ENCODE measurements at regions not wholly inside any gene's neighbourhood (a gene's known extent, or its start where the extent isn't known, plus 50 kb on each side); places are given as distances from the start of the nearest gene placed in this dataset.
A peak's percentile ranks its signal among the peaks of the same experiment; 100 is the strongest.
"Not testable (repeated sequence)": the region's sequence is repeated elsewhere in the genome, so short reads cannot be mapped to it uniquely, and the experiment has no call there.

GRCh38 chr3:112755845-112756613 lies 90.6 kb downstream of the CD200R1L start:
- Mint-ChIP-seq H3K36me3 (ENCODE audit: low read depth) (peaks cover 4% of the 10 kb centered on the region), H3K27me3 (ENCODE audit: low read depth) (no peaks in the 10 kb centered on the region), H3K27ac (no peak overlapping the region), H3K4me1 (peaks cover 7% of the 10 kb centered on the region), H3K4me3 (no peak overlapping the region), H3K9me3 (peaks cover 15% of the 10 kb centered on the region)
- no peak for TF ChIP-seq CTCF (IDR thresholded peaks at IDR 0.05; ENCODE audit: unreplicated experiment in 3 of 3)

GRCh38 chr3:112755046-112755445 lies 91.6 kb downstream of the CD200R1L start:
- H3K9me3 Mint-ChIP-seq: peaks cover 18% of the 10 kb centered on the region
- not testable (repeated sequence) for H3K27ac Mint-ChIP-seq; H3K4me3 Mint-ChIP-seq; H3K36me3 Mint-ChIP-seq (ENCODE audit: low read depth); H3K4me1 Mint-ChIP-seq; H3K27me3 Mint-ChIP-seq (ENCODE audit: low read depth)

GRCh38 chr3:112751564-112752512 lies 94.8 kb downstream of the CD200R1L start:
- TF ChIP-seq CTCF (IDR thresholded peaks at IDR 0.05; ENCODE audit: unreplicated experiment in 3 of 3): no peak
- H3K4me1 Mint-ChIP-seq: peaks cover 14% of the 10 kb centered on the region
- peaks cover 18% of the 10 kb centered on the region for H3K9me3 Mint-ChIP-seq
- H3K27ac Mint-ChIP-seq: peak overlapping the region in 1 of 3 experiments; percentile 76
- H3K4me3 Mint-ChIP-seq: no peak overlapping the region
- H3K36me3 Mint-ChIP-seq (ENCODE audit: low read depth): peaks cover 9% of the 10 kb centered on the region
- H3K27me3 Mint-ChIP-seq (ENCODE audit: low read depth): no peaks in the 10 kb centered on the region

- Mint-ChIP-seq H3K27me3 (ENCODE audit: low read depth) (no peaks in the 10 kb centered on the region), H3K4me1 (peaks cover 18% of the 10 kb centered on the region), H3K36me3 (ENCODE audit: low read depth) (peaks cover 9% of the 10 kb centered on the region), H3K27ac (peak overlapping the region in 1 of 3 experiments; percentile 76), H3K9me3 (peaks cover 15% of the 10 kb centered on the region), H3K4me3 (no peak overlapping the region)
- TF ChIP-seq CTCF (IDR thresholded peaks at IDR 0.05; ENCODE audit: unreplicated experiment in 3 of 3): no peak
Observed at GRCh38 chr3:112751061-112751460, 95.6 kb downstream of the CD200R1L start.

- no peak for TF ChIP-seq CTCF (IDR thresholded peaks at IDR 0.05; ENCODE audit: unreplicated experiment in 3 of 3)
- Mint-ChIP-seq H3K27me3 (ENCODE audit: low read depth) (no peaks in the 10 kb centered on the region), H3K4me1 (peaks cover 37% of the 10 kb centered on the region), H3K4me3 (no peak overlapping the region), H3K9me3 (peaks cover 12% of the 10 kb centered on the region), H3K27ac (peak overlapping the region in 2 of 3 experiments; percentile 71 to 74), H3K36me3 (ENCODE audit: low read depth) (peaks cover 9% of the 10 kb centered on the region)
Observed at GRCh38 chr3:112747624-112748023, 99.0 kb downstream of the CD200R1L start.

- H3K27ac Mint-ChIP-seq: peak overlapping the region; percentile 4 to 43 (median 12)
- H3K4me1 Mint-ChIP-seq: peaks cover 33% of the 10 kb centered on the region
- H3K27me3 Mint-ChIP-seq (ENCODE audit: low read depth): no peaks in the 10 kb centered on the region
- peaks cover 10% of the 10 kb centered on the region for H3K9me3 Mint-ChIP-seq
- H3K4me3 Mint-ChIP-seq: no peak overlapping the region
- peaks cover 7% of the 10 kb centered on the region for H3K36me3 Mint-ChIP-seq (ENCODE audit: low read depth)
- no peak for TF ChIP-seq CTCF (IDR thresholded peaks at IDR 0.05; ENCODE audit: unreplicated experiment in 3 of 3)
Observed at GRCh38 chr3:112746675-112747280, 99.9 kb downstream of the CD200R1L start.

Data from nephron (organoid).